Gastrocnemius medialis (tissue), 4 donors: ENCODE measurements at regions not wholly inside any gene's neighbourhood (a gene's known extent, or its start where the extent isn't known, plus 50 kb on each side); places are given as distances from the start of the nearest gene placed in this dataset.

Experiments used
- CTCF ChIP-seq, 5 experiments: fragments of 450-650 bp in 3 of 5; fragments of 200-600 bp in 2 of 5; sonication (generic) in 2 of 5; IDR thresholded peaks in 4 of 5; conservative IDR thresholded peaks in 1 of 5; 1 replicate in 4 of 5; 2 replicates in 1 of 5; pipeline ENCODE4 v1.5.1; 2016 to 2019; ENCODE audit warnings: antibody characterized with exemption in 5 of 5, mild to moderate bottlenecking in 3 of 5, moderate library complexity in 3 of 5
- POLR2A ChIP-seq, 2 donors: fragments of 450-650 bp; IDR thresholded peaks; one replicate each; pipeline ENCODE4 v1.6.1; 2017; ENCODE audit warnings: antibody characterized with exemption in 2 of 2, mild to moderate bottlenecking in 2 of 2, moderate library complexity in 2 of 2

- TF ChIP-seq CTCF (IDR thresholded peaks at IDR 0.05 in 4 of 5, conservative IDR thresholded peaks at IDR 0.05 in 1 of 5), result no peak
- TF ChIP-seq POLR2A (IDR thresholded peaks at IDR 0.05), result no peak
Measured at GRCh38 chr1:60942896-60943638, 139.3 kb upstream of the NFIA start.
